Transverse colon (tissue), 4 donors: ENCODE measurements at regions not wholly inside any gene's neighbourhood (a gene's known extent, or its start where the extent isn't known, plus 50 kb on each side); places are given as distances from the start of the nearest gene placed in this dataset.

Experiments used
- DNase-seq: peaks from one replicate; pipeline ENCODE4 v3.0.0-alpha.2; 2019
- H3K27ac ChIP-seq, 4 donors: fragments of 200-600 bp; sonication (generic); 2 replicates each; pipeline ENCODE4 v1.5.1; 2016 to 2018; ENCODE audit warnings: inconsistent platforms in 4 of 4
- H3K27me3 ChIP-seq: fragments of 200-600 bp; sonication (generic); 2 replicates; pipeline ENCODE4 v1.5.1; 2017; ENCODE audit warnings: inconsistent platforms
- H3K36me3 ChIP-seq, 4 donors: fragments of 200-600 bp; sonication (generic); 2 replicates each; pipeline ENCODE4 v1.5.1; 2017 to 2019; ENCODE audit warnings: inconsistent platforms in 4 of 4
- H3K4me1 ChIP-seq, 4 donors: fragments of 200-600 bp; sonication (generic); 2 replicates each; pipeline ENCODE4 v1.5.1; 2017 to 2020; ENCODE audit warnings: inconsistent platforms in 4 of 4
- H3K4me3 ChIP-seq, 4 donors: fragments of 200-600 bp; sonication (generic); 1 replicate in 1 of 4; 2 replicates in 3 of 4; pipeline versions ENCODE4 v1.5.1 to v1.6.1; 2017 to 2019; ENCODE audit warnings: inconsistent platforms in 4 of 4
- H3K9me3 ChIP-seq, 2 donors: fragments of 200-600 bp; sonication (generic); 2 replicates each; pipeline ENCODE4 v1.5.1; 2017 to 2019; ENCODE audit warnings: inconsistent platforms in 2 of 2
- CTCF ChIP-seq, 5 experiments: fragments of 200-600 bp in 3 of 5; fragments of 450-650 bp in 2 of 5; sonication (generic) in 3 of 5; IDR thresholded peaks; 1 replicate in 2 of 5; 2 replicates in 3 of 5; pipeline ENCODE4 v1.5.1; 2016 to 2017; ENCODE audit warnings: antibody characterized with exemption in 5 of 5, inconsistent platforms in 3 of 5, mild to moderate bottlenecking in 2 of 5, moderate library complexity in 1 of 5
- EP300 ChIP-seq: sonication (generic); formaldehyde crosslinking; IDR thresholded peaks from one replicate; pipeline ENCODE4 v1.6.1; 2017; ENCODE audit warnings: antibody characterized with exemption, low read depth
- POLR2A ChIP-seq: fragments of 450-650 bp; IDR thresholded peaks from one replicate; pipeline ENCODE4 v1.6.1; 2016; ENCODE audit warnings: antibody characterized with exemption, mild to moderate bottlenecking, moderate library complexity
- POLR2AphosphoS5 ChIP-seq, 3 donors: sonication (generic); formaldehyde crosslinking; IDR thresholded peaks; one replicate each; pipeline ENCODE4 v1.6.1; 2016; ENCODE audit warnings: antibody characterized with exemption in 3 of 3
- WGBS, 2 donors: methylation state at CpG; one replicate each; pipeline ENCODE4 v1.1.5; 2018; ENCODE audit warnings: low coverage in 1 of 2; 5-methylcytosine and 5-hydroxymethylcytosine counted together
- in situ Hi-C, 4 donors: fragments of 200-750 bp; cut with MboI; loops; one replicate each; pipeline versions ENCODE4 v1.15.0 to v1.15.1; 2017; ENCODE audit warnings: low sequenced_read_pairs in 3 of 4, low pct_ligation_motif_present in 1 of 4, low pct_unique_long_range_greater_than_20kb in 1 of 4
- intact Hi-C: fragments of 100-400 bp; cut with DNase I; formaldehyde crosslinking; loops from one replicate; pipeline ENCODE4 v1.15.1; 2023; ENCODE audit warnings: low total_unique reads

- H3K27ac ChIP-seq = no peak overlapping the region
- 57 to 59% methylated on average over 3 of the region's 3 CpGs for WGBS, 2 donors
- no peaks in the 10 kb centered on the region for H3K4me1 ChIP-seq
- H3K9me3 ChIP-seq = no peaks in the 10 kb centered on the region
- TF ChIP-seq CTCF (IDR thresholded peaks at IDR 0.05) (no peak), POLR2A (no peak), EP300 (no peak), POLR2AphosphoS5 (IDR thresholded peaks at IDR 0.05) (no peak)
- intact Hi-C loops (no loop called here), in situ Hi-C loops (no loop called here)
- DNase-seq = no peak
- no peaks in the 10 kb centered on the region for H3K27me3 ChIP-seq
- no peaks in the 10 kb centered on the region for H3K36me3 ChIP-seq
- no peak overlapping the region for H3K4me3 ChIP-seq
Measured at GRCh38 chr4:176843710-176844109, 51.0 kb upstream of the VEGFC start.

DNA sequence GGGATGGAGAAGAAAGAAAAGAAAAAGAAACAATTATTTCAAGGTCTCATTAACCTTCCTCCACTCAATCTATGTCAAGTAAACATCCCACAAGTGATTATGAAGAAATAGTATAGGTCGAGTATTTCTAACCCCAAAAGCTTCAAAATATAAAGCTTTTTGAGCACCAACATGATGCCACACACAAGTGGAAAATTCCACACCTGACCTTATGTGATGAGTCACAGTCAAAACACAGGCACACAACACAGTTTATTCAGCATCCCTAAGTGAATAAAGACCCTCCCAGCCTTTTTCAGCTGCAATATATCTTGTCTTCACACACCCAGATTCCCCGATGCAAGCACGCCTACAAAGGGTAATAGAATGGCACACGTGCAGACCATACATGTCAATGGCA lies 51.7 kb upstream of the VEGFC start:
- intact Hi-C loops (no loop called here), in situ Hi-C loops (no loop called here)
- 84 to 96% methylated on average over 3 to 4 of the region's 4 CpGs for WGBS, 2 donors

GRCh38 chr4:176845636-176846035 lies 52.9 kb upstream of the VEGFC start:
- Histone ChIP-seq H3K4me3 (no peak overlapping the region), H3K27ac (no peak overlapping the region), H3K36me3 (no peaks in the 10 kb centered on the region), H3K27me3 (no peaks in the 10 kb centered on the region), H3K4me1 (no peaks in the 10 kb centered on the region), H3K9me3 (no peaks in the 10 kb centered on the region)
- WGBS, 2 donors = 70% methylated on average over 2 of the region's 2 CpGs; no CpG with 5 or more reads in 1 of the 2 donors
- TF ChIP-seq EP300 = no peak
- no peak for TF ChIP-seq POLR2A
- no peak for TF ChIP-seq CTCF (IDR thresholded peaks at IDR 0.05)
- no peak for TF ChIP-seq POLR2AphosphoS5 (IDR thresholded peaks at IDR 0.05)
- no peak for DNase-seq
- in situ Hi-C loops = no loop called here
- intact Hi-C loops = no loop called here

More for the DNA sequence above, 51.7 kb upstream of the VEGFC start:
- H3K4me1 ChIP-seq = no peaks in the 10 kb centered on the region
- DNase-seq = no peak
- no peak overlapping the region for H3K4me3 ChIP-seq
- H3K27ac ChIP-seq = no peak overlapping the region
- no peaks in the 10 kb centered on the region for H3K27me3 ChIP-seq
- TF ChIP-seq POLR2A = no peak
- no peak for TF ChIP-seq EP300
- no peak for TF ChIP-seq CTCF (IDR thresholded peaks at IDR 0.05)
- no peak for TF ChIP-seq POLR2AphosphoS5 (IDR thresholded peaks at IDR 0.05)
- H3K36me3 ChIP-seq = no peaks in the 10 kb centered on the region
- no peaks in the 10 kb centered on the region for H3K9me3 ChIP-seq

DNA sequence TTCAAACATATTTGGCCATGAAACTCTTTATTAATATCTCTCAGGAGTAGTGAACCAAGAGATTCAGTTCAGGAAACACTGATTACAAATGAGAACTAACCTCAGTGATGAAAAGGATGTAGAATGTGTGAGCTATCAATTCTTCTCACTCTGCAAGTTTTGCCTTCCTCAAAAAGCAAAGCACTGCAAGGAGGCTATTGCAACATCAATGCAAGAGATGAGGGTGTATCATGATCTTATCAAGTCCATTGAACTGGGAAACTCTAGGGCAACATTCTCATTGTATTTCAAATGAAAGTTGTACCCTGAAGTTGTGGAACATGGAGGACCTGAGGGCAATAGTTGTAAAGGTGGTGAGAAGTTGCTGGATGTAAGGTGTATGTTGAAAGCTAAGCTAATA lies 56.4 kb upstream of the VEGFC start:
- in situ Hi-C loops = no loop called here
- intact Hi-C loops = no loop called here
- Histone ChIP-seq H3K4me1 (no peaks in the 10 kb centered on the region), H3K9me3 (no peaks in the 10 kb centered on the region), H3K4me3 (no peak overlapping the region), H3K27me3 (no peaks in the 10 kb centered on the region), H3K27ac (no peak overlapping the region), H3K36me3 (no peaks in the 10 kb centered on the region)
- TF ChIP-seq POLR2A (no peak), CTCF (IDR thresholded peaks at IDR 0.05) (no peak), EP300 (no peak), POLR2AphosphoS5 (IDR thresholded peaks at IDR 0.05) (no peak)
- DNase-seq = no peak
